Activated T-cell treated with anti-CD3 and anti-CD28 coated beads, Interleukin-2, amount 50 U/mL, for 48 hours (primary cell): ENCODE measurements at regions not wholly inside any gene's neighbourhood (a gene's known extent, or its start where the extent isn't known, plus 50 kb on each side); places are given as distances from the start of the nearest gene placed in this dataset.

Experiments used
- DNase-seq, 2 experiments: peaks; one replicate each; pipeline ENCODE4 v3.0.0-alpha.2; 2020

DNA sequence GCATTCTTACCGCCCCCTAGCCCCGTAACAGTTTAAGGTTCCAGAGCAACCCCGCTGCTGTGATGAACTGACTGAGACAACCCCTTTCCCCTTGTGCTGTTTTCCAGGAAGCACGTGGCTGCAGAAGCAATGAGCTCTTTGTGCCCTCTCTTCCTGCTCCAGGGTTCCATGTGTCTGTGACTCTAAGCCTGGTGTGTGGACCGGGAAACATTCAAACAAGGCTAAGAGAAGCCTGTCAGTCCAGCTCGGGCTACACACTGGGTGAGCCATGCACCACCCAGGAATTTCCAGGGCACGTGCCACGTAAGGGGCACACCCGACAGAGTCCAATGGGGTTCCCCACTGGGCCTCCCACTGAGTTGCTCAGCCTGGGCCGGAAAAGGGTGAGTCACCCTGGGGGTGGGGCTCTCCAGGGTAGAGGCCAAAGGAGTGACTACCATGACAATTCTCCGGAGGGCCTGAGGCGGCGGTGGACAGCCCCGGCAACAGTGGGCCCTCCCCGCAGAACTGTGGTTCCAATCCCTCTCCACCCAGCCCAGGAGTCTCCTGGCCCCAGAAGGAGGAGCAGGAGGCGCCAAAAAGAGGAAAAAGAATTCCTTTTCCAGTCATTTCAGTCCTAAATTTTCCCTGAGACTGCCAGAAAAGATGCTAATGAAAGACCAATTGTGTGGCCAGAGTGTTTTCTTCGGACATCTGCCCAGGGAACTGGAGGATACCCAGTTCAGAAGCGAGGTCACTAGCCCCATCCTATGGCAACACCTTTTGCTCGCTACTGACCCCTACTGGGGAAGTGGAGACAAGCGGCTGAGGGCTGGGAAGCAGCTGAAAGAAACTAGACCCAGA, 157.8 kb upstream of the SLC1A4 start:
- DNase-seq: peak; percentile 92 to 94

DNA sequence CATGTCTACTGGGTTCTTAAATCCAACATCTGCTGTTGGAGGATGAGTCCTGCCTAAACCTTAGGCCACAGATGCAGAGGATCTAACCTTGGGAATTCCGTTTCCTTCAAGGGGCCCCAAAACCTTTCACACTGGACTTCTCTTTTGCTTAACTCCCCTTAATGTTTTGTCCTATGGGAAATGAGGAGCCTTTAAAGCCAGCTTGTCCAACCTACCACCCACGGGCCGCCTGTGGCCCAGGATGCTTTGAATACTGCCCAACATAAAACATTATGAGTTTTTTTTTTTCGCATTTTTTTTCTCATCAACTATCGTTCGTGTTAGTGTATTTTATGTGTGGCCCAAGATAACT, 157.2 kb upstream of the SLC1A4 start:
- DNase-seq: no peak

DNA sequence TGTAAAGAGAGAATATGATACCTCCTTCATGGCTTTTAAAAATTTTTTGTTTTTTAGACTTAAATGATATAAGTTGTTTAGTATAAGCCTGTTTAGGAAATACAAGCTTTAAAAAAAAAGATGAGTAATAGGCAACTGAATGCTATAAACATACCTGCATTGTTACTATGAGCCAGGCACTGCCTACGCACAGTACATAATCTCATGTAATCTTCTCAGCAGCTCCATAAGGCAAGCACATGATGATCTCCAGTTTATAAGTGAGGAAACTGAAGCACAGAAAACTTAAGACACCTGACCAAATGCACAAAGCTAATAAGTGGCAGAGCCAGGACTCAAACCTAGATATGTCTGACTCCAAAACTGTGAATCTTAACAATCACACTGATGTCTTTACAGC, 156.3 kb upstream of the SLC1A4 start:
- DNase-seq: no peak

DNA sequence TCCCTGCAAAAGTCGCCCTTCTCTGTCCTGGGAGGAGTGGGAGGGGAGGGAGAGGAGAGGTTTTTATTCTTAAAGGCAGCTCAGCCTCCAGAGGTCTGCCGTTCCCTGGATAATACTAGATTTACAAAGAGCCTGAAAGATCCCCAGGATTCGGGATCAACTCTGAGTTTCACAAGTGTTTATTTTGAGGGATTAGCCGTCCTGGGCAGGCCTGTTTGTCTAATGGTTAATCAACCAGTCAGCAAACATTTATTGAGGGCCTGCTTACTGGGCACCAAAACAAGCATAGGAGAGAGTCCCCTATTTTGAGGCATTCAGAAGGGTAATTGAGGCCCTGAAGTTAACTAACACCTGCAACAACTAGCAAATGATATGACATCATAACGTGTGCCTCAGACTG, 152.6 kb upstream of the SLC1A4 start:
- DNase-seq: no peak

DNA sequence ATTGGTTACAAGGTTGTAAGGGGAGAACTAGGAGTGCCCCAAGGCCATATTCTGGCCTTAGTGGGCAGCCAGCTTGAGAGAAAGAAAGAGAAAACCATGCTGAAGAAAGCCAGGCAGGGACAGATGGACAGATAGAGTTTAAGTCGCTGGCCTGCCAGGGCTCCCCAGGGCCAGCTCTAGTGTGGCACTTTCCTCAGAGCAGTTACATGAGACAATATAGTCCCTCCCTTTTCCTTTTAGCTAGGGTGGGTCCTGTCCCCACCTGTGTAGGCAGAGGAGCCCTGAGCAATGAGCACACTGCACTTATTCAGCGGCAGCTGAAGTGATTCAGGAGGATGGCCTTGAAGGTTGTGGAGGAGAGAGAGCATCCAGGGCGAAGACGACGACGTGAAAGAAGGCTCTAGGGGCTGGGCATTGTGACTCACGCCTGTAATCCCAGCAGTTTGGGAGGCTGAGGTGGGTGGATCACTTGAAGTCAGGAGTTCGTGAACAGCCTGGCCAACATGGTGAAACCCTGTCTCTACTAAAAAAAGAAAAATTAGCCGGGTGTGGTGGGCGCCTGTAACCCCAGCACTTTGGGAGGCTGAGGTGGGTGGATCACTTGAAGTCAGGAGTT, 152.0 kb upstream of the SLC1A4 start:
- no peak for DNase-seq

DNA sequence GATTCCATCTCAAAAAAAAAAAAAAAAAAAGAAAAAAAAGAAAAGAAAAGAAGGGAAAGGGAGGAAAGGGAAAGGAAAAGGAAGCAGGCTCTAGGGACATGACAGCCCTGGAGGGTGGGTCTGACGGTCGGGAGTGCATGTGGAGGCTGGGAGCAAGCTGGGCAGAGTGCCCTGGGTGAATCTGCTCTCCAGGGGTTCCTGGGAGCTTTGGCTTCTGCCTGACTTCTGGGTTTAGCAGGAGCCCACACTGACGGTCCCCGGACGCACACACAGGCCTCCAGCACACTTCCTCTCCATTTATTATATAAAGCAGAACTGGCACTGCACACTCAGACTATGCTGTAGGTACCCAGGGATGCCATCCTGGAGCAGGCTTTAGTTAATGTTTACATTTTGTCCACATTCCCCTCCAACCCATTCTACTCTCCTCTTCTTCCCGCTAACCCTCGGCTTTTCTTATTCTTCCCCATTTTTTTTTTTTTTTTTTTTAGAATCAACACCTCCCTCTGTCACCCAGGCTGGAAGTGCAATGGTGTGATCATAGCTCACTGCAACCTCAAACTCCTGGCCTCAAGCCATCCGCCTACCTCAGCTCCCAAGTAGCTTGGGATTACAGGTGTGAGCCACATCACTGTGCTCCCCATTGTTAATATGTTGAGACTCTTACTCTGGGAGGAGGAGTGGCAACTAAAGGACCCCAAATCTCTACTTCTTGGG, 151.1 kb upstream of the SLC1A4 start:
- DNase-seq: no peak

DNA sequence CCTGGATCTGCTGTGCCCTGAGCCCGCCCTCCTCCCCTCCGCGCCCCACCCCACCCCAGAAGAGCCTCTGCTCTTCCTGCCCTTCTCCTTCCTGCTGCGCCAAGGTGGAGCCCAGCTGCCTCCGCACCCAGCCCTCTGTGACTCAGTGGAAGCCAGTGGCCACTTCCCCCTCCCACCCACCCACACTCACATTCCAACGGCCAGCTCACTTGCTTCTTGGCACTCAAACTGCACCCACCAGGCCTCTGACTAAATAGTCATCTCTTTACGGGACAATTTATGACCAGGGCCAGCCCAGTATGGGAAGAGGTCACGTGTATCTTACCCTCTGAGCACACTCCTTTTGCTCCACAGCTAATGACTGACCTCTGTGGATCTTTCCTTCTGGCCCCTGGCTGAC, 150.4 kb upstream of the SLC1A4 start:
- no peak for DNase-seq

DNA sequence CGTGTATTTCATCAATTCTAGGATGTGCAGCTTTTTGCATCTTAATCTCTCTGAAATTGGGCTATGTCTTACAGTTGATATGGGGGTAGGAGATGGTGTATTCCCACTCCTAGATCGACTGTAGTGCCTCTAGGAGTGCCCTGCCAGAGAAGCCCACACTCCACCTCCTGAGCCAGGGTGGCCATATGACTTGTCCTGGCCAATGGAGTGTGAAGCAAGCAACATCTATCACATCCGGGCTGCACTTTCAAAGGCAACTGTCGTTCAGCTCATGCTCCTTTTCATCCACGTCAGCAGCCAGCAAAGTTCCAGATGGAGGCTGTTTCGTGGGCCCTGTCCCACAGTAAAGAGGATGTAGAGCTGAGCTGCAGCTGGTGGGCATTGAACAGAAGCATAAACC, 149.4 kb upstream of the SLC1A4 start:
- DNase-seq: no peak

DNA sequence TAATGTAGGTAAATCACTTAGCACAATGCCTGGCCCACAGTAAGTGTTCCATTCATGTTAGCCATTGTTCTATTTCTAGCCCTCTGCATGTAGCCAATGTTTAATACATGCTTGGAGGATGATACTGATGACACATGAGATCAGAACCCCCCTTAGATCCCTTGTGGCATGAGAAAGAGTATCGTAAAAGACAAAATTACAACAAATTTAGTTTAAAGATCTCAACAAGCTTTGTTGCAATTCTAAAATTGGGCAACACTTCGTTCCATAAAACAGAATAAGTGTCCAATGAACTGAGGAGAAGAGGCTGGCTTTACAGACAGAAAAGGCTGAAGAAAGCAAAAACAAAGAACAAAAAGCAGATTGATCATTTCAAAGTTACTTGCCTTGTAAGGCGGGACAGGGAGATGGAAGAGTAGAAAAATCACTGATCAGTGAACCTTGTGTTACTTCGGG, 148.7 kb upstream of the SLC1A4 start:
- no peak for DNase-seq

DNA sequence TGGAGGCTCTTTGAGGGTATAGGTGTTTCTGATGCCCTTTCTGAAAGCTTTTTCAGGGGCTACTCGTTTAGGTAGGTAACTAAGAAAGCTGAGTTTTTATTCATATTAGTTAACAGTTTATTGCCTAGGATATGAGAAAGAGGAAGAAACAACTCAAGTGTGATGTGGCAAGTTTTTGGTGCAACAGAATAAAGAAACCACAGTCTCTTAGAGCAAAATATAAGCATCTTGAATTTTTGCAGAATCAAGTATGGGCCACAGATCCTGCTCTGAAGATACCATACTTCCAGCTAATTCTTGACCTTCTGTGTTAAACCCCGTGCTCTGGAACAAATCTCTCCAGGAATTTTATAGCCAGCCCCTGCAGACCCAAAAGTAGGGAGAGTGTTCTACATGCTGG, 147.7 kb upstream of the SLC1A4 start:
- DNase-seq: no peak

DNA sequence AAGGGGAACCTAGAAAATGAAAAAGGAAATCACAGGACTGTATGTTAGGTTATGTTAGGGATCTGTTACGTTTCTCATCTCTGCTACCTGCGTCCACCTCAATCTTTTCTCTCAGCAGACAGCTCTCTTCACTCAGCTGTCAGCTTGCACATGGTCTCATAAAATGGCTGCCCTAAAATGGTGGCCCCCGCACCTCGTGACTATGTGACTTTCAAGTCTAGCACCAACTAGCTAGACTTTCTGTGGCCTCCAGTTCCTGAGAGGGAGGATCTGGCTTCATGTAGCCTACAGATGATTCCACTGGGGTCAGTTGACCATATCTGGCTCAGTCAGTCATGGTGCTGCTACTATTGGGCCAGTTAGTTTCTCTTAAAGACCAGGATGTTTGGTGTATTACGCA, 147.2 kb upstream of the SLC1A4 start:
- no peak for DNase-seq

DNA sequence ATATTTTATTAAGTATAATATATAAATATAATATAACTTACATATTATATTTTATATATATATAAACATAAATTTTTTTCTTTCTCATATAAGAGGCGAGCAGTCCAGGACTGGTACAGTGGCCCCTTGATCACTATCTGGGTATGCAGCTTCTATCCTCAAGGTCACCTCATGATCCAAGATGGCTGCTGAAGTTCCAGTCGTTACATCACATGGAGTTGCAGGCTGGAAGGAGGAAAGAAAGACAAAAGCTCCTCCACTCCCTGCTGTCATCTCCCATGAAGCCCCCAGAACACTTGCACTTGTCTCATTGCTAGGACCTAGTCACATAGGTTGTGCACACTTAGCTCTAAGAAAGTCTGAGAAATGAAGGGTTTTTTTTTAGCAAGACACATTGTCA, 145.1 kb upstream of the SLC1A4 start:
- DNase-seq: no peak

DNA sequence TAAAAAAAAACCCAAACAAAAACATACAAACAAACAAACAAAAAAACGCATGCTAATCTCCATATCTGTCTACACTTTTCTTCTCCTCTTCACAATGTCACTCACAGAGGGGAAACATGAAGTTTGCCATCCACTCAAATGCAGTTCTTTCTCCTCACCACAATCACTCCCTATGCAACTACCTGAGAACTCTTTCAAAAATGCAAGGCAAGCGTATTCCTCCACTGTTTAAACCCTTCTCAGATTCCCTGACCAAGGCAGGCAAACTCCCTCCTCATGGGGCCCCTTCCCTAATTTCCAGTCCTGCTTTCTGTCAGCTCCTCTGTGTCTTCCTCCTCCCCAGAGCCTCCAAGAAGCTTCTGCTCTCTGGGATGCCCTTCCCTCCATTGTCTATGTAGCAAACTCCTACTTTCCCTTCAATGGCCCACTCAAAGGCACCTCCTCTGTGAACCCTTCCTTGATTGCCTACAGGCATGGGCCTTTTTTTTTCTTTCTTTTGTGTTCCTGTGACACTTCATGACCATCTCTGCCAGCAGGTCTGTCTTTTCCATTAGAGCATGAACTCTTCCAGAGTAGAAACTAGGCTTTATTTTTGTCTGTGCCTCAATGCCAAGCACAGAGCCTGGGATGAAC, 143.8 kb upstream of the SLC1A4 start:
- DNase-seq: no peak

DNA sequence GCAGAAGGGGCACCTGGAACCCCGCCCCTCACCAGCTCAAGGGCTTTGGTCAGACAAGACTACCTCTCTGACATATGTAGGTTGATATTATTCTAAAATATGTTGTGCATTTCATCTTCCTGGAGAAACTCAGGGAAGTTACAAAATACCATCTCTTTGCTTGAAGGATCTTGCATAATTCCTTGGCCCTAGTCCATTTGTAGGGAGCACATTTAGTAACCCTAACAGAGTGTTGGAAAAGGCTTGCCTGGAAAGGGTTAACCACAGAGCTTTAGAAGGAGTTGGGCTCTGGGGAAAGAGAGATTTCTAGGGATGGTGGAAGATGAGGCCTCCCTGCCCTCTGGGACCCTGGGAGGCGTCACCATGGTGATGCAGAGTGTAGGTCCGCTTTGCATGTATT, 143.0 kb upstream of the SLC1A4 start:
- no peak for DNase-seq

DNA sequence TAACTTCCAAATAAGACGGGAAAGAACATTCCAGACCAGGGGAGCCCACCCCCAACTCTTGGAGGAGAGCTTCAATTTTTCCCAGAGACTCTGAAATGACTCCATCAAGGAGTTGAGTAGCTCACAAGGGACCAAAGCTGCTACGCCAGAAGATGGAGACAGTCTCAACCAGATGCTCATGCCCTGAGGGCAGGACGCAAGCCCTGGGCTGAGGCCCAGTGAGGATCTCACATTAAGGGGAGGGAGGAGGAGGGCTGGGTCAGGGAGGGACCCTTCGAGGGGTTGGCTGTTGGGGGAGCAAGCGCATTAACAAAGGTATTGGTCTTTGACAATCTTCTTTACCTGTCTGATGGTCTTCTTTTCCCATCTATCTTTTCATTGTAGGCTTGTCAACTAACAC, 141.3 kb upstream of the SLC1A4 start:
- DNase-seq: no peak

DNA sequence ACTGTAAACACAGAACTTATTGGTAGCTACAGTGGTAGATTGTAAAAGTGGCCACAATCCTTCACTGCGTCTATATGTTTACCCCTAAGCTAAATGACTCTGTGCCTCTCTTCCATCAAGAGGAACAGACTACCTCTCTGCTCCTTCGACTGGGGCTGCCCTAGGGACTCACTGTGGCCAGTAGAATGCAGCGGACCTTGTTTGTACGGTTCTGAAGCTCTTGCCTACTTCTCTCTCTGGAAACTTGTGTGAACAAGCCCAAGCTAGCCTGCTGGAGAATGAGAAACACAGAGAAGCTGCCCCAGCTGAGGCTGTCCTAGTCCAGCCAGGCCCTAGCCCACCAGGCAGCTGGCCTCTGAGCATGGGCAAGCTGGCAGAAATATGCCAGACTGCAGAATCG, 140.8 kb upstream of the SLC1A4 start:
- no peak for DNase-seq

DNA sequence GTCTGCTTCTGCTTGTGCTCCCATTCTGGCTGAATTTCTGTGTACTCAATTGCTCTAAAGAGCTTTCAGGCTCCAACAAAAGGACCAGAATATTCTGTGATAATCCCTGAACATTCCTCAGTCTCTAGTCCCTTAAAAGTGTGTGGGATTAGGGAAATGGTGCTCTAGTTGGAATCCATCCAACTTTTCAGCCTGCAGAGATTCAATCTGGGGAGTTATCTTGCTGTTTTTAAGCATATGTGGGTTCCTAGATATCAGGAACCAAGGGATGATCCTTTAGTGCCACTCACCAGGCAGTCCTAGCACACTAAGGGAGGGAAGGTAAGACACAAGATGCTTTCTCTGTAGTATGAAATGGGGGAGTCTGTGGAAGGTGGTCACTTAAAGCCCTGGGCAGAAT, 140.3 kb upstream of the SLC1A4 start:
- no peak for DNase-seq

DNA sequence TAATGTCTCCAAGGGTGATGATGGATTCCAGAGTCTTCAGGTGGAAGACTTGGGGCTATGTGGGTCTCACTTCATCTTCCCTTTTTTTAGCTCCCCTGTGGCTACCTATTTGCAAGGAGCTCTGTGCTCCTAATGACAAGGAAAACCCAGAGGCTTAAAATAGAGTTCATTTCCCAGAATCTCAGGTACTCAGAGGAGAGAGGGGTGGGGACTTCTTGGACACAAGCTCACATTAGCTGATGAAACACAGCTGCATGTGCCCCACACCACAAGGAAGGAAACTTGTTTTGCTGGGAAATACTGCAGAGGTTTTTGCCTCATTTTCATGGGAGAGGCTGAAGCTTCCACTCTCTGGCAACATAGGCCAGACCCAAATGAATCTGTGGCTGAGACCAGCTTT, 138.6 kb upstream of the SLC1A4 start:
- DNase-seq: no peak

DNA sequence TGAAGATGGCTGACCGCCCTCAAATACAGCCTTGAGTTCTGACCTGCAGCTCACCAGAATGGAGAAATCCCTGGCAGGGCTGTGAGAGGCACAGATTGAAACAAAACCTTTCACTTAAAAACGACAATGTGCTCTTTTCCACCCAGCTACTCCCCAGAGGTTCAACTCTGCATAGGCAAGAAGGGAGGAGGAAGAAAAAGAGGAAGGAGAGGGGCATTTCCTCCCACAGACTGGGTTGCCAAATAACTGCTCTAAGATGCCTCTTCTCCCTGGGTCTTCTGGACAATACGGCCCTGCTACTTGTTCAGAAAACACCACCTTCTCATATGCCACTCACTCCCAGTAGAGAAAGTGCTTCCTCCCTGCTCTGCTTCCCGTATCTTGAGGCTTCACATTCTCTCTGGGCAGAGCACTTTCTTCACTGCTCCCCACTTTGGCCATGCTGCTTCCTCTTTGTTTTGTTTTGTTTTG, 136.4 kb upstream of the SLC1A4 start:
- DNase-seq: no peak

DNA sequence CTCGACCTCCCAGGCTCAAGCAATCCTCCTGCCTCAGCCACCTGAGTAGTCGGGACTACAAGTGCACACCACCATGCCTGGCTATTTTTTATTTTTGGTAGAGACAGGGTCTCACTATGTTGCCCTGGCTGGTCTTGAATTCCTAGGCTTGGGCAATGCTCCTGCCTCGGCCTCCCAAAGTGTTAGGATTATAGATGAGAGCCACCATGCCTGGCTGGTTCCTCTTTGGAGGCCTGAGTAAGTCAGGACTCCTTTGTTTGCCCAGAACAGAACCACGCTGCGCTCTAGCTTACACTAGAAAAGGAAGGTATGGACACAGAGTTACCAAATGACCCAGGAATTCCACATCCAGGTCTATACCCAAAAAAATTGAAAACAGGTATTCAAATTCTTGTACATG, 135.9 kb upstream of the SLC1A4 start:
- DNase-seq: no peak

DNA sequence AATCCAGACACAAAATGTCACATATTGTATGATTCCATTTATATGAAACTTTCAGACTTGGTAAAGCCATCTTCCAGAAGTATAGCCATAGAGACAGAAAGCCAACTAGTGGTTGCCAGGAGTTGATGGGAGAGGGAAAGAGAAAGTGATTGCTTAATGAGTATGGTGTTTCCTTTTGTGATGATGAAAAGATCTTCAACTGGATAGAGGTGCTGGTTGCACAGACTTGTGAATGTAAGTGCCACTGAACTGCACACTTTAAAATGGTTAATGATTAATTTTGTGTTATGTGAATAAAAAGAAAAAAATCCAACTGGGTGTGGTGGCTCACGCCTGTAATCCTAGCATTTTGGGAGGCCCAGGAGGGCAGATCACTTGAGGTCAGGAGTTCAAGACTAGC, 135.3 kb upstream of the SLC1A4 start:
- DNase-seq: no peak

DNA sequence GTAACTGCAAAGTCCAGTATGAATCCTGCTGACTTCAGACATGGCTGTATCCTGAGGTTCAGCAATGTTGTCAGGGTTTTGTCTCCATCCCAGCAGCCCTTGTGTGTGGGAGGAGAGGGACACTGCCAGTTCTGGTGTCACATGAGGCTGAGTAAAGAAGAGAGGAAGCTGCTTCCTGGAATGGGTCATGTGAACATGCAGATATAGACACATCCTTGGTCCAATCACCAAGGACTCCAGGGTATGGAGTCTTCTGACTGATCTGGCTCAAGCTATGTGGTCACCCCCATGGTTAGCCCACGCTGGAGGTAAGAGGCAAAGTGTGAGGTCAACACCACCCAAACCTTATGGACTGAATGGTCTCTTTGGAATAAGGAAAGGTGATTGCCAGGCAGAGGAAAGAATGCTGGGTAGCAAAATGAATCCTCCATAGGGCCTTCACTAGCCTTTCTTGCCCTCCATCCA, 134.4 kb upstream of the SLC1A4 start:
- DNase-seq: no peak
